ENCODE measurements at regions not wholly inside any gene's neighbourhood (a gene's known extent, or its start where the extent isn't known, plus 50 kb on each side); places are given as distances from the start of the nearest gene placed in this dataset.

DNA sequence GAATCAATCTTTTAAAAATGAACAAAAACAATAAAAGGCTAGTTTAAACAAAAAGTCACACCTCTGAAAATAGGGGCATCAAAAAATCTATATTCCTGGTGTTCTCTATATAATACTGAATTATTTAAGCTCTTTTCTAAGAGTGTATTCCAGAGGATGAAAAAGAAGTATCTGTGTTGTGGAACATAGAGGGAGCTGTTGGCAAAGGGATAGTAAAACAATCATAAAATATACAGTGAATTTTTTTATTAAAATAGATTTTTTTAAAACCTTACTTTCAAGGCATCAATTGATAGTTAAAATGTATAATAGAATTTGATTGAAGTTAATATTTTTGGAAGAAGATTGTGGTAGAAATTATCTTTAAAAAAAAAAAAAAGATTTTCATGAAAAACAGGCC lies 1409.1 kb upstream of the CELF2 start:
- no peak for TF ChIP-seq EZH2 (IDR thresholded peaks at IDR 0.05; ENCODE audit: borderline replicate concordance, low read length)
- TF ChIP-seq, protein P1, sequence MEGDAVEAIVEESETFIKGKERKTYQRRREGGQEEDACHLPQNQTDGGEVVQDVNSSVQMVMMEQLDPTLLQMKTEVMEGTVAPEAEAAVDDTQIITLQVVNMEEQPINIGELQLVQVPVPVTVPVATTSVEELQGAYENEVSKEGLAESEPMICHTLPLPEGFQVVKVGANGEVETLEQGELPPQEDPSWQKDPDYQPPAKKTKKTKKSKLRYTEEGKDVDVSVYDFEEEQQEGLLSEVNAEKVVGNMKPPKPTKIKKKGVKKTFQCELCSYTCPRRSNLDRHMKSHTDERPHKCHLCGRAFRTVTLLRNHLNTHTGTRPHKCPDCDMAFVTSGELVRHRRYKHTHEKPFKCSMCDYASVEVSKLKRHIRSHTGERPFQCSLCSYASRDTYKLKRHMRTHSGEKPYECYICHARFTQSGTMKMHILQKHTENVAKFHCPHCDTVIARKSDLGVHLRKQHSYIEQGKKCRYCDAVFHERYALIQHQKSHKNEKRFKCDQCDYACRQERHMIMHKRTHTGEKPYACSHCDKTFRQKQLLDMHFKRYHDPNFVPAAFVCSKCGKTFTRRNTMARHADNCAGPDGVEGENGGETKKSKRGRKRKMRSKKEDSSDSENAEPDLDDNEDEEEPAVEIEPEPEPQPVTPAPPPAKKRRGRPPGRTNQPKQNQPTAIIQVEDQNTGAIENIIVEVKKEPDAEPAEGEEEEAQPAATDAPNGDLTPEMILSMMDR (conservative IDR thresholded peaks at IDR 0.05 in 1 of 2, IDR thresholded peaks at IDR 0.05 in 1 of 2; ENCODE audit: extremely low read depth in 1 of 2, insufficient read depth in 1 of 2, low read depth in 1 of 2, low read length in 2 of 2), result no peak

All from mammary epithelial cell (primary cell).